ENCODE measurements at regions not wholly inside any gene's neighbourhood (a gene's known extent, or its start where the extent isn't known, plus 50 kb on each side); places are given as distances from the start of the nearest gene placed in this dataset.

GRCh38 chr3:72682936-72683452, 165.3 kb downstream of the SHQ1 start:
- TF ChIP-seq, protein P1, sequence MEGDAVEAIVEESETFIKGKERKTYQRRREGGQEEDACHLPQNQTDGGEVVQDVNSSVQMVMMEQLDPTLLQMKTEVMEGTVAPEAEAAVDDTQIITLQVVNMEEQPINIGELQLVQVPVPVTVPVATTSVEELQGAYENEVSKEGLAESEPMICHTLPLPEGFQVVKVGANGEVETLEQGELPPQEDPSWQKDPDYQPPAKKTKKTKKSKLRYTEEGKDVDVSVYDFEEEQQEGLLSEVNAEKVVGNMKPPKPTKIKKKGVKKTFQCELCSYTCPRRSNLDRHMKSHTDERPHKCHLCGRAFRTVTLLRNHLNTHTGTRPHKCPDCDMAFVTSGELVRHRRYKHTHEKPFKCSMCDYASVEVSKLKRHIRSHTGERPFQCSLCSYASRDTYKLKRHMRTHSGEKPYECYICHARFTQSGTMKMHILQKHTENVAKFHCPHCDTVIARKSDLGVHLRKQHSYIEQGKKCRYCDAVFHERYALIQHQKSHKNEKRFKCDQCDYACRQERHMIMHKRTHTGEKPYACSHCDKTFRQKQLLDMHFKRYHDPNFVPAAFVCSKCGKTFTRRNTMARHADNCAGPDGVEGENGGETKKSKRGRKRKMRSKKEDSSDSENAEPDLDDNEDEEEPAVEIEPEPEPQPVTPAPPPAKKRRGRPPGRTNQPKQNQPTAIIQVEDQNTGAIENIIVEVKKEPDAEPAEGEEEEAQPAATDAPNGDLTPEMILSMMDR (IDR thresholded peaks at IDR 0.05; ENCODE audit: poor library complexity), result no peak
- TF ChIP-seq EZH2phosphoT487 (IDR thresholded peaks at IDR 0.05; ENCODE audit: low read depth, severe bottlenecking, unreplicated experiment), result no peak

Data from hepatocyte (in vitro differentiated cells).